HG02623 (cell line): ENCODE measurements at regions not wholly inside any gene's neighbourhood (a gene's known extent, or its start where the extent isn't known, plus 50 kb on each side); places are given as distances from the start of the nearest gene placed in this dataset.
A peak's percentile ranks its signal among the peaks of the same experiment; 100 is the strongest.

ENCODE experiments used
- ATAC-seq: cut with Tn5 transposase; IDR thresholded peaks from one replicate; pipeline ENCODE4 v1.9.1; 2021; ENCODE audit warnings: moderate library complexity; ENCODE audit not compliant: unreplicated experiment

- no peak for ATAC-seq
Measured at GRCh38 chr10:44593952-44594351, 209.1 kb upstream of the CXCL12 start.

GRCh38 chr10:44607116-44607515 lies 222.2 kb upstream of the CXCL12 start:
- no peak for ATAC-seq

- ATAC-seq: no peak
Measured at GRCh38 chr10:44618910-44619309, 234.0 kb upstream of the CXCL12 start.

GRCh38 chr10:44619521-44619920 lies 234.6 kb upstream of the CXCL12 start:
- ATAC-seq: no peak

GRCh38 chr10:44619975-44620374 lies 235.1 kb upstream of the CXCL12 start:
- ATAC-seq: no peak

- ATAC-seq: no peak
Measured at GRCh38 chr10:44627591-44628354, 242.9 kb upstream of the CXCL12 start.

GRCh38 chr10:44628921-44629320 lies 244.0 kb upstream of the CXCL12 start:
- no peak for ATAC-seq

- ATAC-seq: no peak
Measured at GRCh38 chr10:44635176-44635575, 250.3 kb upstream of the CXCL12 start.

- ATAC-seq: no peak
Measured at GRCh38 chr10:44636625-44637024, 251.7 kb upstream of the CXCL12 start.

- no peak for ATAC-seq
Measured at GRCh38 chr10:44640429-44640828, 255.5 kb upstream of the CXCL12 start.

GRCh38 chr10:44647473-44647872 lies 262.6 kb upstream of the CXCL12 start:
- no peak for ATAC-seq

- peak; percentile 68 for ATAC-seq
Measured at GRCh38 chr10:44647877-44648542, 263.1 kb upstream of the CXCL12 start.

- no peak for ATAC-seq
Measured at GRCh38 chr10:44650691-44651661, 260.2 kb upstream of the TMEM72 start.

- ATAC-seq: no peak
Measured at GRCh38 chr10:44651834-44652233, 259.3 kb upstream of the TMEM72 start.

- no peak for ATAC-seq
Measured at GRCh38 chr10:44659320-44659719, 251.8 kb upstream of the TMEM72 start.

GRCh38 chr10:44660271-44660670 lies 250.9 kb upstream of the TMEM72 start:
- no peak for ATAC-seq

GRCh38 chr10:44662051-44662450 lies 249.1 kb upstream of the TMEM72 start:
- no peak for ATAC-seq

- ATAC-seq: no peak
Measured at GRCh38 chr10:44668336-44668735, 242.8 kb upstream of the TMEM72 start.

- ATAC-seq: no peak
Measured at GRCh38 chr10:44671319-44671718, 239.8 kb upstream of the TMEM72 start.

GRCh38 chr10:44673245-44673983 lies 237.7 kb upstream of the TMEM72 start:
- no peak for ATAC-seq
